M059J (cell line): ENCODE measurements at regions not wholly inside any gene's neighbourhood (a gene's known extent, or its start where the extent isn't known, plus 50 kb on each side); places are given as distances from the start of the nearest gene placed in this dataset.
A peak's percentile ranks its signal among the peaks of the same experiment; 100 is the strongest.
"Not testable (repeated sequence)": the region's sequence is repeated elsewhere in the genome, so short reads cannot be mapped to it uniquely, and the experiment has no call there.

ENCODE experiments used
- DNase-seq: peaks from one replicate; pipeline ENCODE4 v3.0.0-alpha.2; 2012; ENCODE audit warnings: low read depth

DNA sequence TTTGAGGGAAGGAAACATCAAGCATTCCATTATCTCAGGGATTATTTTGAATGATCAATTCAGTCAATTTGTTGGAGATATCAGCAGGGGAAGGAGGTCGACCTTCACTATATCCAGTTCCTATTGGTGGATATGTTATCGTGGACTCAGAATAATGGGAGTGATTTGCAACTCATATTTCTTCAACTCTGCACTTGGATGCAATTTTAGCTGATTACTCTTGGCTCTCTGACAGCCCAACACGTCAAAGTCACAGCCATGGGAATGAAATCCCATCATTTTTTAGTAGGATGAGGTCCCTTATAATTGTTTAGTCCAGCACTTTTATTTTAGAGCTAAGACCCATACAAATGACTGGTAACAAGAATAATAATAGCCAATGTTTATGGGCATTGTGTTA is 371.8 kb upstream of the RPS23 start:
- no peak for DNase-seq

DNA sequence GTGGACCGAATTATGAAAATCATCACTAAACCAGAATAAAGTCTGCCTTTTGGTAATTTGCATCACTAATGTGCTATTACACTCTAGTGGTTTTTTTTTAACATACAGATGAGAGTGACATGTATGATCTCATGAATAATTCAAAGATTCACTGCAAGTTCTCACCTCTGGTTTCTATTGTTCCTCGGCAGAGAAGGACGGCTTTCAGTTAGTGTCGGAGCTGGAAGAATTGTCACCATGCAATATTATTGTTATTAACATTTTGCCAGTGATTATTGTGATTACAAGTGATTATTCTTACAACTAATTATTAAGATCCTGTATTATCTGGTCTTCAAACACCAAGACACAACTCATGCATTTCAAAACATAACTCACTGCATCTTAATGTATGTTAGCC is 366.6 kb upstream of the RPS23 start:
- no peak for DNase-seq

DNA sequence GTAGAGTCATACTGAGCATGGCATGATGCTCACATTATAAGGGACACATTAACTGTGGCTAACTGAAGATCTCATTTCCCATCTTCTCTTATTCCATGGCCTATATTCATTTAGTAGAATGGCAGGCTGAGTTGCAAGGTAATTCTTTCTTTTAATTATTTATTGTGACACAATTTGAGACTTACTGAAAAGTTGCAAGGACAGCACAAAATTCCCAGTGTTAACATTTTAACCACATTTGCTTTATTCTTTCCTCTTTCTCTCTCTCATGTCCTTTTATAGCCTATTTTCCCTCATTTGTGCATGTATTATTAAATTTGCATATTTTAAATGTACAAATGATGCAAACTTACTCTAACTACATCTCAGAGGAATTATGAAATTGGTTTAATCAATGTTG is 366.1 kb upstream of the RPS23 start:
- DNase-seq, result no peak

DNA sequence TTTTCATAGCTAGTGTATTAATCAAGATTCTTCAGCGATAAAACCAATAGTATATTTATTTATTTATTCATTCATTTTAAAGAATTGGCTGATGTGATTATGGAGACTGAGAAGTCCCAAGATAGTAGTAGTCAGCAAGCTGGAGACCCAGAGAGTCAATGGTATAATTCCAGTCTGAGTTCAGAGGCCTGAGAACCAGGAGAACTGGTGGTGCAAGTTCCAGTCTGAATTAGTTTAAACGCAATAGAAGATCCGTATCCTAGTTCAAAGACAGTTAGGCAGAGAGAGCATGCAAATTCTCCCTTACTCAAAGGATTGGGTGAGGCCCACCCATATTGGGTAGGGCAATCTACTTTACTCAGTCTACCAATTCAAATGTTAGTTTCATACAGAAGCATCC is 364.2 kb upstream of the RPS23 start:
- no peak for DNase-seq

DNA sequence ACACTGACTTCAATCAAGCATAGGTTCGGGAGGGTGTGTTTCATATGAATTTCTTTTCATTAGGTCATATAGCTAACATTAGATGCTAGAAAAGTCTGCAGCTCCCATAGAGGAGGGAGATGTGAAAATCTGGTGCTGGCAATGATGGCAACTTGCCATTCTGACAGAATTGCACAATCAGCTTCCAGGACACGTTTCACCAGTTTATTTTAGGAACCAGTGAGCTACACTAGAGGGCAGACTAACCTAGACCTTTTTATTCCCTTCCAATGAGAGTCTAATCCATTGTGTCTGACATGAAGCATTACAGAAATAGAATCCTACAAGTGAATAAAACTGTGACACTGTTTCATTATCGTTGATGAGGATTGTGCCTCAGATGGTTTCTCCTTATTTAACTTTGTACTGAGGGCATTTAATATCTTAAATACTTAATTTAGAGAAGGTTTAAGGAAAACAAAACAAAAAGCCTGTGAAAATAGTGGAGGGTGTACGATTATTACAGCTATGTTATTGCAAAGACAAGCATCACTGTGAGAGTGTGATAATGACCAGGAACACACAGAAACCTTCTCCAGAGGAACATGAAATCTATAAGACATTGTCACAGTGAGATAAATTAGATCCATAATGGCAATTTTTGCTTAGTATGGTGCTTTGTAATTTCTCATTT is 363.3 kb upstream of the RPS23 start:
- peak; percentile 84 for DNase-seq

DNA sequence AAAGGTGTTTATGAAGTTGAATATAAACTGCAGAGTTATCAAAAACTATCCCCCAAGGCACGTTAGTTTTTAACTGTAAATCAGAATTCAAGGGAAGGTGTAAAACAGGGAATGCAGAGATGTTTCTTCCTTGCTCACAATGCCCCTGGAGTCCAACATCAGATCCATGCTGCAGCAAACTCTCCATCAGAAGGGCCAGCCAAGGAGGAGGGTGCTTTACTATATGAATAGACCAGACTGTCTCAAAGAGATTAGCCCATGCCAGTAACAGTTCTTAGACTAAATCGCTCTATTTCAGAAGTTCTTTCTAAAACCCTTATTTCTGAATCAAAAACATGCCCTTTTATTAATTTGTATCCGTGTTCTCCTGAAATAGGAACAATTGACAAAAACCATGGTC is 362.8 kb upstream of the RPS23 start:
- no peak for DNase-seq

DNA sequence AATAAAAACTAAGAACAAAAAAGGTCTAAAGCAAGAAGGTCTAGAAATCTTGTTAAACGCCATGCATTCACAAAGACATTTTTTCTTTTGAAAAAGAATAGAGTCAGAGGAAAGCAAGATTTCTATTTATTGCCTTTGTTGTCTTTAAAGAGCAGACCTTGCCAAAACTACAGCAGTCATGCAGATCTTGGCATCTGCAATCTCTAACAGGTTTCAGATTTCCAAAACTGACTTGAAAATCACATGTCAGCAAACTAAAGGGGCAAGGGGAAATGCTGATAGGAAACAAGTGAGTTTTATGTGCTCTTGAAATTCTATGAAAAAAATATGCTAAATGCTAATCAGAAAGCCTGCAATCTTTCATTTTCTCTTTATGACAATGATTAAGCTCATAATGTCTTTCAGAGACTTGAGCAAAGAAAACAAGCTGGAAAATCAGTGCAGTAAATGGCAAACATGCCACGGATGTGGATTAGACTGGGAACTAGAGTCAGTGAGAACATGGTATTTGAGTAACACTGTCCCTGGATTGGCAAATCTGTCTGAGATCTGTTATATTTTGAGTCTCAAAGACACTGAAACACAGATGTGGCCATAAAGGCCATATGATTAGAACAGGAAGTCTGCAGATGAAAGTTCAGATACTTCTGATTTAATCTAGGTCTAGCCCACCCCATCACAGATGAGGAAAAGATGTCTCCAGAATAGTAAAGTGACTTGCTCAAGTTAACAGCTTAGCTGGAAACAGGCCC is 361.4 kb upstream of the RPS23 start:
- DNase-seq, result no peak

DNA sequence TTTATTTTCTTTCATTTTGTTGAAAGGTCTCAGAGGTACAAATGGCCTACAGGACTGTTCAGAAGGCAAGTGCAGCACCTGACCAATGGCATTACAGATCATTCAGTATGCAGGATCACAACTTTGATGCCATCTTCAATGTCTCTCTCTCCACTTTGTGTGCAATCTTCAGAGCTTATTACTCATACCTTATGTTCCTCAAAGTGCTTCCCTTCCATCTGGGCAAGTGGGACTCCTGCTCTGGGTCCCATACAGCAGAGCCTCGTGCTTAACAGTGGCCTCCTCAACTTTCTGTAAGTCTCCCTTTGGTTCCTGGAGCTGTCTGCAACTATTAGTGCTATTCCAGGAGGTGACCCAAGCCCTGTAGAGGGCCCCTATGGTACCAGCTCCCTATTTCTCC is 358.4 kb upstream of the RPS23 start:
- no peak for DNase-seq

DNA sequence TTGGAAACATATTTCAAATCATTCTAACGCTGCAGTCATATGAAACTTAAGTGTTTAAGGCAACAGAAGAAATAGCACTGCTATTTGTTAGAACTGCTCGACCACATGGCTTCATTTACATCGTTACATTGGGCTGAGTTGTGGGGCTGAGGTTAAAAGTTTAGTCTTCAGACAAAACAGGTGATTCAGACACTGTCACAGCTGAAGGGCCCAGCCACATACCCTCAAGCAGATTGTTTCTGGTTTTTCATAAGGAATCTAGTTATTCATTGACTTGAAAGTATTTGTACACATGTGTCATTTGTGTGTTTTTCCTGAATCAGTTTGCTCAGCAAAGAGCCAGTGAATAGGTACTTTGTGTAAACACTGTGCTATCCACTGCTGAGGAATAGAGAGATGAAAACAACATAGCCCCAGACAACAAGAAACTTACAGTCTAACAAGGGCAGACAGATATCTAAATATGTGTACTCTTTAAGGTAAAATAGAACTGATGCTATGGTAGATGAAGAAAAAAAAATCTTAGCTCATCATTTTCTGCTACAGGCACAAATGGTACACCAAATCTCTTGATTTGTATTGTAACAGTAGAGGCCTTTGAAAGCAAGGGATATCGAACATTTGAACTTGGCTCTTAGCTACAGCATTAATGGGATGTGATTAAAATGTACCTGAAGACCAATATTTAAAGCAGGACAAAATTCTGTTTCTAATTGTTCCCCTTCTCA is 357.6 kb upstream of the RPS23 start:
- DNase-seq, result peak; percentile 88

DNA sequence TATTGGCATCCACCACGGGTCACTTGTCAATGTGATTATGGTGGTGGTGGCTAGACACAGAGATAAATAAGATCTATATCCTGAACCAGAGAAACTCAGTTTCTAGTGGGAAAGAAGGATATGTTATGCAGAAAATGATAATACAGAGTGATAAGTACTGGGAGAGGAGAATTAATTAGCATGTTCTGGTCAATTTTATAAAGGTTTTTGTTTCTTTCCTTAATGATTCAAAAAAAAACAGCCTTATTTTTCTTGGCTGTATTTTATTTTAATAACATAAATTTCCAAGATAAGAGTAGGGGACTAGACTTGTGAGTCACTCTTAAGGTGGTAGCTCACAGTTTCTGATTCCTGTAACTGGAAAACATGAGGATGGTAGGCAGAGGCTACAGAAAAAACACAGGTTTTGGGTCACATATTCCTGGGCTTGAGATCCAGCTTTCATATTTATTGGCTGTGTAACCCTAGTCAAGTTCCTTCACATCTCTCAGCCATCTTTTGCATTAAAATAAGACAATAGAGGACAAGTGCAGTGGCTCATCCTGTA is 350.3 kb upstream of the RPS23 start:
- DNase-seq, result no peak

DNA sequence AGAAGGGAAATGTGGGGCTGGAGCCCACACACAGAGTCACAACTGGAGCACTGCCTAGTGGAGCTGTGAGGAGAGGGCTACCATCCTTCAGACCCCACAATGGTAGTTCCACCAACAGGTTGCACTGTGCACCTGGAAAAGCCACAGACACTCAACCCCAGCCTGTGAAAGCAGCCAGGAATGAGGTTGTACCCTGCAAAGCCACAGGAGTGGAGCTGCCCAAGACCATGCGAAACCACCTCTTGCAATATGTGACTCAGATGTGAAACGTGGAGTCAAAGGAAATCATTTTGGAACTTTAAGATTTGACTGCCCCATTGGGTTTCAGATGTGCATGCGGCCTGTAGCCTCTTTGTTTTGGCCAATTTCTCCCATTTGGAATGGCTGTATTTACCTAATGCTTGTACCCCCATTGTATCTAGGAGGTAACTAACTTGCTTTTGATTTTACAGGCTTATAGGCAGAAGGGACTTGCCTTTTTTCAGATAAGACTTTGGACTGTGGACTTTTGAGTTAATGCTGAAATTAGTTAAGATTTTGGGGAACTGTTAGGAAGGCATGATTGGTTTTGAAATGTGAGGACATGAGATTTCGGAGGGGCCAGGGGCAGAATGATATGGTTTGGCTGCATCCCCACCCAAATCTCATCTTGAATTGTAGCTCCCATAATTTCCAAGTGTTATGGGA is 348.9 kb upstream of the RPS23 start:
- peak; percentile 30 for DNase-seq

DNA sequence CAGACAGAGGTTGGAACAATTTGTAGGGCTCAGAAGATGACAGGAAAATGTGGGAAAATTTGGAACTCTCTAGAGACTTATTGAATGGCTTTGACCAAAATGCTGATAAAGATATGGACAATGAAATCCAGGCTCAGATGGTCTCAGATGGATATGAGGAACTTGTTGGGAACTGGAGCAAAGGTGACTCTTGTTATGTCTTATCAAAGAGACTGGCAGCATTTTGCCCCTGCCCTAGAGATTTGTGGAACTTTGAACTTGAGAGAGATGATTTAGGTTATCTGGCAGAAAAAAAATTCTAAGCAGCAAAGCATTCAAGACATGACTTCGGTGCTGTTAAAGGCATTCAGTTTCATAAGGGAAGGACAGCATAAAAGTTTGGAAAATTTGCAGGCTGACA is 347.9 kb upstream of the RPS23 start:
- not testable (repeated sequence) for DNase-seq

DNA sequence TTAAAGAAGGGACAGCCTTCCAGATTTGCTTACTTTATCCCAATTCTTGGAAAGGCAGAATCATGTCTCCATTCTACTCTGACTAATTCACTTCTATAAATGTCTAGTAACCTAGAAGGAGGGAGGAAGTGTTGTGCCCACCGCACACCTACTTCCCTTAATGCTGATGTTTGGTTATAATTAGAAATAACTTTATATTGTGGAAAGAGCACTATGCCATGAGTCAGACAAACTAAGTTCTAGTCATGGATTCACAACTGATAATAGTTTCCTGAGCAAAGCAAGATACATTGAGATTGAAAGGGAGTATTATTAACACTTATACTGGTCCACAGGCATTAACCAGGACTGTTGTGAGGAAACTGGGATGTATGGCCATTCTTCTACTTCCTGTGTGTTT is 345.9 kb upstream of the RPS23 start:
- DNase-seq, result peak; percentile 15

DNA sequence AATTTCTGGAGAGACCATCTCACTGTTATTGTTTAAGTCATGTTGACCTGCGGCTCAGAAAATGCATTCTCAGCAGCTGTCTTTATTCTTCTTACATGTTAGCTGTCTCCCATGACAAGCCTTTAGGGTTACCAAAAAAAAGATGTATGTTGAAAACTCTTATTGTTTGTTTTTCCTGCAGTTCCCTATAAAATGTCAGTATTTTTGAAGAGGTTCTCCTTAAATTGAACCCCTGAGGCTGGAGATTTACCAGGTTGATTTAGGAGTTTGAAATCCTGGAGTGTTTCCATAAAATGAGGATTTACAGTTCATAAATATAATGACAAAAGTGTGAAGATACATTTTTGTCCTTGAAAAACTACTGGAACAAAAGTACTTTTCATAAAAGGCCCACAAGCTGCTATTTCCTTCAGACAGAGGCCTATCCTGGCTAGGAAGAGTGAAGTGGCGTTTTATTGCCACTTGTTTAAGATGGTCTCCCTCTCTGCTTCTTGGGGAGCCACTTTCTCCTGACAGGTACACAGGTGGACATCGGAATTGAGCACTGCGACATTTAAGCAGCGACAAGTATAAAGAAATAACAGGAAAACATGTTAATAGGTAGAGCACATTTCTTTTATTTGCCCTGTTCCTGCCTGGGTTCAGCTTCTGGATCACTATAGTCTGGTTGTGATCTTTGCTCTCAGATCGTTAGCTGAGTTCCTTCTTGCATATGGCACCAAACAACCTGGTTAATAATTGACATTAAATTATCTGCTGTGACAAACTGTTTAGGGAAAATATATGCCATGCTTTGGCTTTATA is 344.8 kb upstream of the RPS23 start:
- no peak for DNase-seq

DNA sequence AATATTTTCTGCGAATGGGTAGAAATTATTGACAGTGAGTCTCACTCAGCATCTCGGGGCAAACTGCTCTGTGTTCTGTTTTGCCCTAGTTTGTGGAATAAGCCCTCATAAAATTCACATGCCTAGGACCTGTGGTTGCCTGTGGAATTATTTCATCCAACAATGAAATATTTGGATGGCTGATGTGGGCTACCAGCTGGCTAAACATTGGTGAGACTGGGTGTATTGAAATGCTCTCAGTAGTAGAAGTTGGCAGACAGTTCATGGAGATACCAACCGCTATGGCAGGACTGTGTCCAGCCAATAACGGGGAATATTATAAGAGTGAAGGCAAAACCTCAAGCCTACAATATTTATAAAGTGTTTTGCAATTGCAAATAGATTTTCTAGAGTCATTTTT is 344.1 kb upstream of the RPS23 start:
- peak; percentile 69 for DNase-seq

DNA sequence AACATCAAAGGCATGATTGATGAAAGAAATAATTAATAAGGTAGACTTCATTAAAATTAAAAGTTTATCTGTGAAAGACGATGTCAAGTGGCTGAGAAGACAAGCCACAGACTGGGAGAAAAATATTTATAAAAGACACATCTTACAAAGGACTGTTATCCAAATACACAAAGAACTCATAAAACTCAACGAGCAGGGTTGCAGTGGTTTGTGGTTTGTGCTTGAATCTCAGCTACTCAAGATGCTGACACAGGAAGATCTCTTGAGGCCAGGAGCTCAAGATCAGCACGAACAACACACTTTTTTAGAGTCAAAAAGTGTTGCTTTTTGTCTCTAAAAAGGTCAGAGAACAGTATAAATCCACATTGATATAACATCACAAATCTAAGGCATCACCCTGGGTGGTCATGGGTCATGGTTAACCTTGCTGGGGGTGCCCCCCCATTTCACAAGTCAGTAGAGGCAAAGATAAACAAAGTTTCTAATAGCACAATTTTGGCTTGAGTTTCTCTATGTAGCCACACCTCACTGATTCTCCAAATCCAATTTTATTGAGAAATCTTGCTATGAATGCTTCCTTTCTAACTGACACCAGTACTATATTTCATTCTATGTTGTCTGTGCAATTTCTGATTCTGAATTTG is 342.9 kb upstream of the RPS23 start:
- peak; percentile 90 for DNase-seq

DNA sequence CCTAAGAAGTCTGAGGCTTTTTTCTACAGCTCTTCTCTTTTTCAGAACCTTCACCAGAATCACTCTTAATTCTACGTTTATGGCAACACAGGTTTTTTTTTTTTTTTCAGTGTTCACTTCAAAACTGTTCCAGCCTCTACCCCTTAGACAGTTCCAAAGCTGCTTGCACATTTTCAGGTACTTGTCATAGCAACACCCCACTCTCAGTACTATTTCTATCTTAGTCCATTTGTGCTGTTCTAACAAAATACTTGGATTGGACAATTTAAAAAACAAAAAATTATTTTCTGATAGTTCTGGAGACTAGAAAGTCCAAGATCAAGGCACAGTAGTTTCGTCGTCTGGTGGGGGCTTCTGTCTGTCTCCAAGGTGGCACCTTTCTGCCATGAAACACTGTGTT is 340.9 kb upstream of the RPS23 start:
- DNase-seq, result no peak

DNA sequence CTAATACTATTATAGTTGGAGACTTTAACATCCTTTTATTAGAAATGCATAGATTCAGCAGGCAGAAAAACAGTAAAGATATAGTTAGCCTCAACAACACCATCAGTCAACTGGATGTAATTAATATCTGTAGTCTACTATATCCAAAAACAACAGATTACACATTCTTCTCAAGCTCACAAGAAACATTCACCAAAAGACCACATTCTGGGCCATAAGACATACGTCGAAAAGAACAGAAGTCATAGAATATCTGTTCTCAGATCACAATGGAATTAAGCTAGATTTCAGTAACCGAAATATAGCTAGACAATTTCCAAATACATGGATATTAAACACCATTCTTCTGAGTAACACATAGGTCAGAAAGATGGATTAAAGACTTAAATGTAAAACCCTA is 336.6 kb upstream of the RPS23 start:
- DNase-seq, result no peak

DNA sequence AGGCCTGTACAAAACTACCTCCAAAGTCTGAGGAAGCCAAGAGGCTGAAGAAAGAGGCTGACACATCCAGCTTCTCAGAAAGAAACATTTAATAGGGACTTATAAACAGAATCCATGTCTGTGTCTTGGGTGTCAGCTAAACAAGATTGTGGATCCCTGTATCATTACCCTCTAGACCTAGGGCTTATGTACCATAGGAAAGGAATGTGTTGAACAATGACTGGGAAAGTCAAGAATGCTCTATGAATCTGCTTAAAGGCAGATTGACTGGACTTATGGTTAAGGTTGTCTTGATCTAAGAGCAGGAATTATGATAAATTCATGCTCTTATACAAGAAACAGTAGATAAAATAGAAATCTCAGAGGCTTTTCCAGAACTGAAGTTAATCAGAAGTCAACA is 335.7 kb upstream of the RPS23 start:
- DNase-seq, result peak; percentile 47

DNA sequence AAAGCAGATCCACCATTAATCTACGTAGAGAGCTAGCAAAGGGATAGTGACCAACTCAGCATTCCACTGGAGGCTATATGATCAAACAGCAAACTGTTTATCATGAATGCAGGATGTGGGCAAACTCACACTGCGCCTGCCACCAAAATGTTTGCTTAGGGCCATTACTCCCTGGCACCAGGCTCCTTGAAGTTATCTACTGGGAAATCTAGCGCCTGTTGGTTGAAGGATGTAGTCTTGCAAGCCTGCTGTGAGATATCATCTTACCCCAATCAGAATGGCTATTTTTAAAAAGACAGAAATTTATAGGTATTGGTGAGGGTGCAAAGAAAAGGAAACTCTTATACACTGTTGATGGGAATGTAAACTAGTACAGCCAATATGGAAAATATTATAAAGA is 332.5 kb upstream of the RPS23 start:
- peak; percentile 31 for DNase-seq

DNA sequence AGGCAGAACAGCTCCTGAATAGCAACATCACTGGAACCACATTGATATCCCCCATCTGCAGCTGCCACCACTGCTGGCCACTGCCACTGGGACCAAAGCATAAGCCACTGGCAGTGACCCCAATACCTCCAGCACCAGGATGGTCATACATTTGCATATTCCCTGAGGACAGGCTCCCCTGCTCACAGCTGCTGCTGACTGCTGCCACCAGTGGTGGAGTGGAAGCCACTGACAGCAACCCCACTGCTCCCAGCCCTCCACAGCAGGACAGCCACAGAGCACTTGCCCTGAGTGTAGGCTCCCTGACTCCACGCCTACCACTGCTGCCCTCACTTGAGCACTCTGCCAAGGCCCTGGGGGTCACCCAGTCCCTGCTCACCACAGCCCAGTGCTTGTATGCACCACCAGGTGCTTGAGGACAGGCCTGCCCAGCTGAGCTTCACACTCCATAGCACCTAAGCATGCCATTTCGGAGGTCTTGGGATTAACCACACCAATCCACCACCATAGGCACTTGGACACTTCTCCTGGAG is 327.4 kb upstream of the RPS23 start:
- no peak for DNase-seq
